H1 (cell line): ENCODE measurements at regions not wholly inside any gene's neighbourhood (a gene's known extent, or its start where the extent isn't known, plus 50 kb on each side); places are given as distances from the start of the nearest gene placed in this dataset.

Experiments
- CHD1 ChIP-seq: IDR thresholded peaks from 2 replicates; pipeline ENCODE4 v1.6.1; 2012; ENCODE audit warnings: low read depth, low read length, improper control_type of control experiment
- EP300 ChIP-seq, 2 experiments: IDR thresholded peaks; 1 replicate in 1 of 2; 2 replicates in 1 of 2; pipeline ENCODE4 v1.6.1; 2011 to 2012; ENCODE audit warnings: low read depth in 2 of 2, low read length in 2 of 2, mild to moderate bottlenecking in 2 of 2, borderline replicate concordance in 1 of 2, inconsistent platforms in 1 of 2, moderate library complexity in 1 of 2
- FOSL1 ChIP-seq: IDR thresholded peaks from 2 replicates; pipeline ENCODE4 v1.6.1; 2011; ENCODE audit warnings: mild to moderate bottlenecking, low read depth, low read length, moderate library complexity; ENCODE audit not compliant: insufficient read depth
- KDM4A ChIP-seq: IDR thresholded peaks from one replicate; pipeline ENCODE4 v1.7.1; 2012; ENCODE audit warnings: low read depth, mild to moderate bottlenecking, moderate library complexity, low read length, inconsistent platforms; ENCODE audit not compliant: severe bottlenecking
- RFX5 ChIP-seq: IDR thresholded peaks from 2 replicates; pipeline ENCODE4 v1.6.1; 2011; ENCODE audit warnings: low read depth, low read length, improper control_type of control experiment, borderline replicate concordance
- SAP30 ChIP-seq: fragments of 300-600 bp; sonication (generic); IDR thresholded peaks from 2 replicates; pipeline ENCODE4 v1.7.1; 2012; ENCODE audit warnings: low read length, moderate library complexity, mild to moderate bottlenecking, inconsistent platforms; ENCODE audit not compliant: insufficient read depth, insufficient replicate concordance
- SIRT6 ChIP-seq: IDR thresholded peaks from one replicate; pipeline ENCODE4 v1.7.1; 2012; ENCODE audit warnings: low read length, inconsistent platforms
- SRF ChIP-seq: IDR thresholded peaks from 2 replicates; pipeline ENCODE4 v1.6.1; 2011; ENCODE audit warnings: mild to moderate bottlenecking, low read depth, low read length, moderate library complexity
- SUZ12 ChIP-seq: fragments of 200-600 bp; sonication (generic); IDR thresholded peaks from 2 replicates; pipeline ENCODE4 v1.6.1; 2012; ENCODE audit warnings: mild to moderate bottlenecking, inconsistent platforms, low read length, moderate library complexity, mixed read lengths
- TF ChIP-seq, protein P1 (sequence below): fragments of 300-600 bp; sonication (generic); IDR thresholded peaks from 2 replicates; pipeline ENCODE4 v1.7.1; 2012; ENCODE audit warnings: low read length, moderate library complexity, mild to moderate bottlenecking, inconsistent platforms; ENCODE audit not compliant: insufficient replicate concordance
- TF ChIP-seq, protein P2 (sequence below): IDR thresholded peaks from 2 replicates; pipeline ENCODE4 v1.6.1; 2011; ENCODE audit warnings: low read length, improper control_type of control experiment

DNA sequence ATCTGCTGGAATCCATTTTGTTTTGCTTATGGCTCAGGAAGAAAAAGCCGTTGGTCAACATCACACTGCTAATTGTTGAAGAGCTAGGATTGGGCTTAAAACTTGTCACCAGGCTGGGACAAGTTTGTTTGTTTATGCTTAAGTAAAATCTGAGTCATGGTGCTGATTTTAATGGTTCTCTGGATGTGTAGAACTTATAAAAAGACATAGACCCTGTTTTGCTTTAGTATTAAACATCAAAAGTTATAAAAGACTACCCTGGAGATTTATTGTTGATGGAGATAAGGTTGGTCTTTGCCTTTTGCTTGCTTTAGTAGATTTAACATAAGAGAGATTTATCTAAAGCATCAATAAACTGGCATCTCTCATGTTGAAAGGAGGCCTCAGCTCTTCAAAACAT is 348.2 kb upstream of the GOLIM4 start (continued):
- TF ChIP-seq, protein P1, sequence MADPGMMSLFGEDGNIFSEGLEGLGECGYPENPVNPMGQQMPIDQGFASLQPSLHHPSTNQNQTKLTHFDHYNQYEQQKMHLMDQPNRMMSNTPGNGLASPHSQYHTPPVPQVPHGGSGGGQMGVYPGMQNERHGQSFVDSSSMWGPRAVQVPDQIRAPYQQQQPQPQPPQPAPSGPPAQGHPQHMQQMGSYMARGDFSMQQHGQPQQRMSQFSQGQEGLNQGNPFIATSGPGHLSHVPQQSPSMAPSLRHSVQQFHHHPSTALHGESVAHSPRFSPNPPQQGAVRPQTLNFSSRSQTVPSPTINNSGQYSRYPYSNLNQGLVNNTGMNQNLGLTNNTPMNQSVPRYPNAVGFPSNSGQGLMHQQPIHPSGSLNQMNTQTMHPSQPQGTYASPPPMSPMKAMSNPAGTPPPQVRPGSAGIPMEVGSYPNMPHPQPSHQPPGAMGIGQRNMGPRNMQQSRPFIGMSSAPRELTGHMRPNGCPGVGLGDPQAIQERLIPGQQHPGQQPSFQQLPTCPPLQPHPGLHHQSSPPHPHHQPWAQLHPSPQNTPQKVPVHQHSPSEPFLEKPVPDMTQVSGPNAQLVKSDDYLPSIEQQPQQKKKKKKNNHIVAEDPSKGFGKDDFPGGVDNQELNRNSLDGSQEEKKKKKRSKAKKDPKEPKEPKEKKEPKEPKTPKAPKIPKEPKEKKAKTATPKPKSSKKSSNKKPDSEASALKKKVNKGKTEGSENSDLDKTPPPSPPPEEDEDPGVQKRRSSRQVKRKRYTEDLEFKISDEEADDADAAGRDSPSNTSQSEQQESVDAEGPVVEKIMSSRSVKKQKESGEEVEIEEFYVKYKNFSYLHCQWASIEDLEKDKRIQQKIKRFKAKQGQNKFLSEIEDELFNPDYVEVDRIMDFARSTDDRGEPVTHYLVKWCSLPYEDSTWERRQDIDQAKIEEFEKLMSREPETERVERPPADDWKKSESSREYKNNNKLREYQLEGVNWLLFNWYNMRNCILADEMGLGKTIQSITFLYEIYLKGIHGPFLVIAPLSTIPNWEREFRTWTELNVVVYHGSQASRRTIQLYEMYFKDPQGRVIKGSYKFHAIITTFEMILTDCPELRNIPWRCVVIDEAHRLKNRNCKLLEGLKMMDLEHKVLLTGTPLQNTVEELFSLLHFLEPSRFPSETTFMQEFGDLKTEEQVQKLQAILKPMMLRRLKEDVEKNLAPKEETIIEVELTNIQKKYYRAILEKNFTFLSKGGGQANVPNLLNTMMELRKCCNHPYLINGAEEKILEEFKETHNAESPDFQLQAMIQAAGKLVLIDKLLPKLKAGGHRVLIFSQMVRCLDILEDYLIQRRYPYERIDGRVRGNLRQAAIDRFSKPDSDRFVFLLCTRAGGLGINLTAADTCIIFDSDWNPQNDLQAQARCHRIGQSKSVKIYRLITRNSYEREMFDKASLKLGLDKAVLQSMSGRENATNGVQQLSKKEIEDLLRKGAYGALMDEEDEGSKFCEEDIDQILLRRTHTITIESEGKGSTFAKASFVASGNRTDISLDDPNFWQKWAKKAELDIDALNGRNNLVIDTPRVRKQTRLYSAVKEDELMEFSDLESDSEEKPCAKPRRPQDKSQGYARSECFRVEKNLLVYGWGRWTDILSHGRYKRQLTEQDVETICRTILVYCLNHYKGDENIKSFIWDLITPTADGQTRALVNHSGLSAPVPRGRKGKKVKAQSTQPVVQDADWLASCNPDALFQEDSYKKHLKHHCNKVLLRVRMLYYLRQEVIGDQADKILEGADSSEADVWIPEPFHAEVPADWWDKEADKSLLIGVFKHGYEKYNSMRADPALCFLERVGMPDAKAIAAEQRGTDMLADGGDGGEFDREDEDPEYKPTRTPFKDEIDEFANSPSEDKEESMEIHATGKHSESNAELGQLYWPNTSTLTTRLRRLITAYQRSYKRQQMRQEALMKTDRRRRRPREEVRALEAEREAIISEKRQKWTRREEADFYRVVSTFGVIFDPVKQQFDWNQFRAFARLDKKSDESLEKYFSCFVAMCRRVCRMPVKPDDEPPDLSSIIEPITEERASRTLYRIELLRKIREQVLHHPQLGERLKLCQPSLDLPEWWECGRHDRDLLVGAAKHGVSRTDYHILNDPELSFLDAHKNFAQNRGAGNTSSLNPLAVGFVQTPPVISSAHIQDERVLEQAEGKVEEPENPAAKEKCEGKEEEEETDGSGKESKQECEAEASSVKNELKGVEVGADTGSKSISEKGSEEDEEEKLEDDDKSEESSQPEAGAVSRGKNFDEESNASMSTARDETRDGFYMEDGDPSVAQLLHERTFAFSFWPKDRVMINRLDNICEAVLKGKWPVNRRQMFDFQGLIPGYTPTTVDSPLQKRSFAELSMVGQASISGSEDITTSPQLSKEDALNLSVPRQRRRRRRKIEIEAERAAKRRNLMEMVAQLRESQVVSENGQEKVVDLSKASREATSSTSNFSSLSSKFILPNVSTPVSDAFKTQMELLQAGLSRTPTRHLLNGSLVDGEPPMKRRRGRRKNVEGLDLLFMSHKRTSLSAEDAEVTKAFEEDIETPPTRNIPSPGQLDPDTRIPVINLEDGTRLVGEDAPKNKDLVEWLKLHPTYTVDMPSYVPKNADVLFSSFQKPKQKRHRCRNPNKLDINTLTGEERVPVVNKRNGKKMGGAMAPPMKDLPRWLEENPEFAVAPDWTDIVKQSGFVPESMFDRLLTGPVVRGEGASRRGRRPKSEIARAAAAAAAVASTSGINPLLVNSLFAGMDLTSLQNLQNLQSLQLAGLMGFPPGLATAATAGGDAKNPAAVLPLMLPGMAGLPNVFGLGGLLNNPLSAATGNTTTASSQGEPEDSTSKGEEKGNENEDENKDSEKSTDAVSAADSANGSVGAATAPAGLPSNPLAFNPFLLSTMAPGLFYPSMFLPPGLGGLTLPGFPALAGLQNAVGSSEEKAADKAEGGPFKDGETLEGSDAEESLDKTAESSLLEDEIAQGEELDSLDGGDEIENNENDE = no peak
- no peak for TF ChIP-seq SIRT6
- no peak for TF ChIP-seq EP300 (IDR thresholded peaks at IDR 0.05; ENCODE audit: borderline replicate concordance in 1 of 2, low read depth in 2 of 2, low read length in 2 of 2)
- no peak for TF ChIP-seq CHD1
- TF ChIP-seq SUZ12 = no peak
- no peak for TF ChIP-seq SAP30
- no peak for TF ChIP-seq FOSL1
- TF ChIP-seq, protein P2, sequence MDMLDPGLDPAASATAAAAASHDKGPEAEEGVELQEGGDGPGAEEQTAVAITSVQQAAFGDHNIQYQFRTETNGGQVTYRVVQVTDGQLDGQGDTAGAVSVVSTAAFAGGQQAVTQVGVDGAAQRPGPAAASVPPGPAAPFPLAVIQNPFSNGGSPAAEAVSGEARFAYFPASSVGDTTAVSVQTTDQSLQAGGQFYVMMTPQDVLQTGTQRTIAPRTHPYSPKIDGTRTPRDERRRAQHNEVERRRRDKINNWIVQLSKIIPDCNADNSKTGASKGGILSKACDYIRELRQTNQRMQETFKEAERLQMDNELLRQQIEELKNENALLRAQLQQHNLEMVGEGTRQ = no peak
- no peak for TF ChIP-seq RFX5
- TF ChIP-seq KDM4A = no peak
- TF ChIP-seq SRF = no peak
